ENCODE measurements at regions not wholly inside any gene's neighbourhood (a gene's known extent, or its start where the extent isn't known, plus 50 kb on each side); places are given as distances from the start of the nearest gene placed in this dataset.

- no peak overlapping the region for H3K4me3 ChIP-seq
- TF ChIP-seq CTCF (IDR thresholded peaks at IDR 0.05), result no peak
- H3K27ac ChIP-seq, result no peak overlapping the region
- no peak for DNase-seq (ENCODE audit: low spot score)
Observed at GRCh38 chr3:160078533-160078932, 89.9 kb downstream of the IL12A start.

GRCh38 chr3:160081958-160082533 lies 93.4 kb downstream of the IL12A start:
- no peak overlapping the region for H3K4me3 ChIP-seq
- TF ChIP-seq CTCF (IDR thresholded peaks at IDR 0.05), result no peak
- DNase-seq (ENCODE audit: low spot score), result no peak
- no peak overlapping the region for H3K27ac ChIP-seq

- DNase-seq (ENCODE audit: low spot score), result no peak
- TF ChIP-seq CTCF (IDR thresholded peaks at IDR 0.05), result no peak
- Histone ChIP-seq H3K27ac (no peak overlapping the region), H3K4me3 (no peak overlapping the region)
Observed at GRCh38 chr3:160084998-160085397, 96.4 kb downstream of the IL12A start.

GRCh38 chr3:160088492-160089137 lies 100.0 kb downstream of the IL12A start:
- no peak for DNase-seq (ENCODE audit: low spot score)
- no peak overlapping the region for H3K27ac ChIP-seq
- H3K4me3 ChIP-seq, result no peak overlapping the region
- TF ChIP-seq CTCF (IDR thresholded peaks at IDR 0.05), result no peak

GRCh38 chr3:160090653-160091052 lies 102.0 kb downstream of the IL12A start:
- TF ChIP-seq CTCF (IDR thresholded peaks at IDR 0.05), result no peak
- DNase-seq (ENCODE audit: low spot score), result no peak
- no peak overlapping the region for H3K27ac ChIP-seq

GRCh38 chr3:160091441-160091840 lies 102.8 kb downstream of the IL12A start:
- DNase-seq (ENCODE audit: low spot score), result peak; percentile 22
- no peak for TF ChIP-seq CTCF (IDR thresholded peaks at IDR 0.05)
- Histone ChIP-seq H3K27ac (no peak overlapping the region), H3K4me3 (no peak overlapping the region)

More at GRCh38 chr3:160090653-160091052, 102.0 kb downstream of the IL12A start:
- H3K4me3 ChIP-seq, result no peak overlapping the region

- no peak for TF ChIP-seq CTCF (IDR thresholded peaks at IDR 0.05)
- peak; percentile 2 for DNase-seq (ENCODE audit: low spot score)
- H3K4me3 ChIP-seq, result no peak overlapping the region
- no peak overlapping the region for H3K27ac ChIP-seq
Observed at GRCh38 chr3:160092760-160093159, 104.1 kb downstream of the IL12A start.
